Heart left ventricle (tissue), 13 donors: ENCODE measurements at regions not wholly inside any gene's neighbourhood (a gene's known extent, or its start where the extent isn't known, plus 50 kb on each side); places are given as distances from the start of the nearest gene placed in this dataset.

Experiments
- POLR2A ChIP-seq, 2 donors: fragments of 450-650 bp; IDR thresholded peaks; one replicate each; pipeline ENCODE4 v1.6.1; 2017; ENCODE audit warnings: antibody characterized with exemption in 2 of 2, mild to moderate bottlenecking in 2 of 2, moderate library complexity in 2 of 2
- TF ChIP-seq, protein P1 (sequence below), 12 donors: fragments of 200-600 bp; sonication (generic) in 4 of 12; IDR thresholded peaks; one replicate each; pipeline versions ENCODE4 v1.5.0 to v1.8.0; 2018 to 2022; ENCODE audit warnings: antibody characterized with exemption in 12 of 12, mild to moderate bottlenecking in 5 of 12
- donor health status: ischemic (EF 13 %, LVEDD 7.1; RV severe dilation, severe dysfunction).
- donor health status: DM: no; HTN: yes; CAD: no.
- donor health status: DM: no; HTN: no; CAD: no.
- donor health status: ischemic (EF 25% LVEDD 6.9; RV normal size, moderate dysfunction).
- donor health status: ischemic (EF 25% LVEDD 5.7; RV mildly dilated, moderate dysfunction).
- donor health status: ischemic (EF 35%, LVEDD 5.7; RV mildly dilated, moderate dysfunction).
- donor health status: nonischemic (EF 11% LVEDD 7.7; RV severe dilation, severe dysfunction).
- donor health status: DM: yes; HTN: yes; CAD: no.
- donor health status: PGD.
- donor health status: ischemic (EF 29% LVEDD 5.4; RV normal size, mild dysfunction).
- donor health status: nonischemic (EF 23%, LVEDD 6.1; RV moderate dilation, normal function).

- TF ChIP-seq, protein P1, sequence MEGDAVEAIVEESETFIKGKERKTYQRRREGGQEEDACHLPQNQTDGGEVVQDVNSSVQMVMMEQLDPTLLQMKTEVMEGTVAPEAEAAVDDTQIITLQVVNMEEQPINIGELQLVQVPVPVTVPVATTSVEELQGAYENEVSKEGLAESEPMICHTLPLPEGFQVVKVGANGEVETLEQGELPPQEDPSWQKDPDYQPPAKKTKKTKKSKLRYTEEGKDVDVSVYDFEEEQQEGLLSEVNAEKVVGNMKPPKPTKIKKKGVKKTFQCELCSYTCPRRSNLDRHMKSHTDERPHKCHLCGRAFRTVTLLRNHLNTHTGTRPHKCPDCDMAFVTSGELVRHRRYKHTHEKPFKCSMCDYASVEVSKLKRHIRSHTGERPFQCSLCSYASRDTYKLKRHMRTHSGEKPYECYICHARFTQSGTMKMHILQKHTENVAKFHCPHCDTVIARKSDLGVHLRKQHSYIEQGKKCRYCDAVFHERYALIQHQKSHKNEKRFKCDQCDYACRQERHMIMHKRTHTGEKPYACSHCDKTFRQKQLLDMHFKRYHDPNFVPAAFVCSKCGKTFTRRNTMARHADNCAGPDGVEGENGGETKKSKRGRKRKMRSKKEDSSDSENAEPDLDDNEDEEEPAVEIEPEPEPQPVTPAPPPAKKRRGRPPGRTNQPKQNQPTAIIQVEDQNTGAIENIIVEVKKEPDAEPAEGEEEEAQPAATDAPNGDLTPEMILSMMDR (IDR thresholded peaks at IDR 0.05) = no peak
- TF ChIP-seq POLR2A (IDR thresholded peaks at IDR 0.05) = no peak
These were observed 446.2 kb downstream of the ELAVL2 start for GRCh38 chr9:23379842-23380241.
